Coronary artery (tissue), 2 donors: ENCODE measurements at regions not wholly inside any gene's neighbourhood (a gene's known extent, or its start where the extent isn't known, plus 50 kb on each side); places are given as distances from the start of the nearest gene placed in this dataset.

ENCODE experiments used
- DNase-seq: peaks from one replicate; pipeline ENCODE4 v3.0.0-alpha.2; 2017; ENCODE audit warnings: low spot score
- H3K27ac ChIP-seq, 2 donors: fragments of 200-600 bp; sonication (generic); one replicate each; pipeline ENCODE4 v1.5.1; 2016 to 2019
- H3K4me3 ChIP-seq: fragments of 200-600 bp; sonication (generic); 2 replicates; pipeline ENCODE4 v1.5.1; 2016; ENCODE audit warnings: mild to moderate bottlenecking, moderate library complexity
- CTCF ChIP-seq: fragments of 200-600 bp; sonication (generic); IDR thresholded peaks from one replicate; pipeline ENCODE4 v1.5.1; 2019; ENCODE audit warnings: antibody characterized with exemption

GRCh38 chr11:45026835-45027234 lies 76.2 kb upstream of the TP53I11 start:
- TF ChIP-seq CTCF, result no peak
- DNase-seq, result no peak
- H3K27ac ChIP-seq, result no peak overlapping the region
- no peak overlapping the region for H3K4me3 ChIP-seq

- Histone ChIP-seq H3K4me3 (no peak overlapping the region), H3K27ac (no peak overlapping the region)
- no peak for DNase-seq
- TF ChIP-seq CTCF, result no peak
Observed at GRCh38 chr11:45027312-45027711, 76.6 kb upstream of the TP53I11 start.

GRCh38 chr11:45028911-45029682 lies 78.4 kb upstream of the TP53I11 start:
- DNase-seq, result no peak
- no peak overlapping the region for H3K4me3 ChIP-seq
- H3K27ac ChIP-seq, result no peak overlapping the region
- TF ChIP-seq CTCF, result no peak

GRCh38 chr11:45030778-45031177 lies 80.1 kb upstream of the TP53I11 start:
- no peak for DNase-seq

GRCh38 chr11:45031912-45032519 lies 81.3 kb upstream of the TP53I11 start:
- no peak overlapping the region for H3K27ac ChIP-seq
- TF ChIP-seq CTCF, result no peak
- no peak for DNase-seq
- H3K4me3 ChIP-seq, result no peak overlapping the region

More at GRCh38 chr11:45030778-45031177, 80.1 kb upstream of the TP53I11 start:
- no peak overlapping the region for H3K4me3 ChIP-seq
- no peak overlapping the region for H3K27ac ChIP-seq
- no peak for TF ChIP-seq CTCF

GRCh38 chr11:45035413-45035812 lies 84.7 kb upstream of the TP53I11 start:
- Histone ChIP-seq H3K27ac (no peak overlapping the region), H3K4me3 (no peak overlapping the region)
- no peak for TF ChIP-seq CTCF
- no peak for DNase-seq

GRCh38 chr11:45036010-45036409 lies 85.3 kb upstream of the TP53I11 start:
- DNase-seq, result no peak
- no peak overlapping the region for H3K4me3 ChIP-seq
- TF ChIP-seq CTCF, result no peak
- H3K27ac ChIP-seq, result no peak overlapping the region
